ENCODE measurements at regions not wholly inside any gene's neighbourhood (a gene's known extent, or its start where the extent isn't known, plus 50 kb on each side); places are given as distances from the start of the nearest gene placed in this dataset.

- no peak for DNase-seq (ENCODE audit: extremely low read depth, low read depth)
- TF ChIP-seq CTCF (IDR thresholded peaks at IDR 0.05; ENCODE audit: low read depth, low read length), result no peak
Measured at GRCh38 chr9:27861887-27862286, 288.6 kb upstream of the C9orf72 start.

GRCh38 chr9:27864644-27865438 is 291.6 kb upstream of the C9orf72 start:
- DNase-seq (ENCODE audit: extremely low read depth, low read depth), result no peak
- TF ChIP-seq CTCF (IDR thresholded peaks at IDR 0.05; ENCODE audit: low read depth, low read length), result no peak

- no peak for TF ChIP-seq CTCF (IDR thresholded peaks at IDR 0.05; ENCODE audit: low read depth, low read length)
- DNase-seq (ENCODE audit: extremely low read depth, low read depth), result no peak
Measured at GRCh38 chr9:27866741-27867140, 293.5 kb upstream of the C9orf72 start.

- TF ChIP-seq CTCF (IDR thresholded peaks at IDR 0.05; ENCODE audit: low read depth, low read length), result no peak
- DNase-seq (ENCODE audit: extremely low read depth, low read depth), result no peak
Measured at GRCh38 chr9:27870404-27870803, 297.1 kb upstream of the C9orf72 start.

GRCh38 chr9:27880156-27880555 is 306.9 kb upstream of the C9orf72 start:
- no peak for DNase-seq (ENCODE audit: extremely low read depth, low read depth)
- no peak for TF ChIP-seq CTCF (IDR thresholded peaks at IDR 0.05; ENCODE audit: low read depth, low read length)

- TF ChIP-seq CTCF (IDR thresholded peaks at IDR 0.05; ENCODE audit: low read depth, low read length), result no peak
- DNase-seq (ENCODE audit: extremely low read depth, low read depth), result no peak
Measured at GRCh38 chr9:27880635-27881034, 307.4 kb upstream of the C9orf72 start.

GRCh38 chr9:27888661-27889295 is 315.5 kb upstream of the C9orf72 start:
- no peak for DNase-seq (ENCODE audit: extremely low read depth, low read depth)
- TF ChIP-seq CTCF (IDR thresholded peaks at IDR 0.05; ENCODE audit: low read depth, low read length), result peak; percentile 32

Measured in AG09319 (cell line).